Type B pancreatic cell (in vitro differentiated cells): ENCODE measurements at regions not wholly inside any gene's neighbourhood (a gene's known extent, or its start where the extent isn't known, plus 50 kb on each side); places are given as distances from the start of the nearest gene placed in this dataset.

Experiments used
- DNase-seq: peaks from one replicate; pipeline ENCODE4 v3.0.0; 2021; ENCODE audit warnings: mixed read lengths; ENCODE audit not compliant: unreplicated experiment; ENCODE audit errors: extremely low spot score
- H3K27ac Mint-ChIP-seq: 2 replicates; pipeline ENCODE4 v1.8.0; 2021; ENCODE audit warnings: mild to moderate bottlenecking, mixed read lengths
- H3K27me3 Mint-ChIP-seq: 2 replicates; pipeline ENCODE4 v1.8.0; 2021; ENCODE audit warnings: mixed read lengths
- H3K36me3 Mint-ChIP-seq: 2 replicates; pipeline ENCODE4 v1.8.0; 2021; ENCODE audit warnings: mixed read lengths
- H3K4me1 Mint-ChIP-seq: one replicate; pipeline ENCODE4 v1.8.0; 2021; ENCODE audit warnings: mixed read lengths; ENCODE audit not compliant: unreplicated experiment
- H3K4me3 Mint-ChIP-seq: 2 replicates; pipeline ENCODE4 v1.8.0; 2021; ENCODE audit warnings: mild to moderate bottlenecking, mixed read lengths
- H3K9me3 Mint-ChIP-seq: 2 replicates; pipeline ENCODE4 v1.8.0; 2021; ENCODE audit warnings: mixed read lengths
- CTCF ChIP-seq: fragments of 200-600 bp; sonication (generic); conservative IDR thresholded peaks from 2 replicates; pipeline ENCODE4 v1.5.0; 2021; ENCODE audit warnings: antibody characterized with exemption, mild to moderate bottlenecking

DNA sequence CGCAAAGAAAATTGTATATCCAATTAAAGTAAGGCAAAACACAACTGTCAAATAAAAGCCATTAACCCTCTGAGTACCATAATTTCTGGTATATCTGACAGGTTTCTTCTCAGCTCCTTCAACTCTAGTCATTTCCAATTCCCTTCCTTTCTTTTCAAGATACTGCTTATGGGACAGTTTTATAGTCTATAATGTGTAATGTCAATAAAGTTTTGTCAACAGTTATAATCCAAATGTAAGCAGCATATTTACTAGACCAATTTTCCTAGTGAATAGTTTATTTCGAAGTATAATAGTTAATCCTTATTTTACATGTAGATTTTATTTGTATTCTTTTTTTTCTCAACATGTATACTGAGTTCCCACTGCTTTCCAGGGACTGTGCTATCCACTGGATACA lies 1081.8 kb downstream of the EPHA7 start:
- no peaks in the 10 kb centered on the region for H3K36me3 Mint-ChIP-seq
- no peak for DNase-seq
- no peak overlapping the region for H3K27ac Mint-ChIP-seq
- no peaks in the 10 kb centered on the region for H3K27me3 Mint-ChIP-seq
- TF ChIP-seq CTCF: no peak
- H3K4me3 Mint-ChIP-seq: no peak overlapping the region
- H3K4me1 Mint-ChIP-seq: no peaks in the 10 kb centered on the region
- no peaks in the 10 kb centered on the region for H3K9me3 Mint-ChIP-seq

DNA sequence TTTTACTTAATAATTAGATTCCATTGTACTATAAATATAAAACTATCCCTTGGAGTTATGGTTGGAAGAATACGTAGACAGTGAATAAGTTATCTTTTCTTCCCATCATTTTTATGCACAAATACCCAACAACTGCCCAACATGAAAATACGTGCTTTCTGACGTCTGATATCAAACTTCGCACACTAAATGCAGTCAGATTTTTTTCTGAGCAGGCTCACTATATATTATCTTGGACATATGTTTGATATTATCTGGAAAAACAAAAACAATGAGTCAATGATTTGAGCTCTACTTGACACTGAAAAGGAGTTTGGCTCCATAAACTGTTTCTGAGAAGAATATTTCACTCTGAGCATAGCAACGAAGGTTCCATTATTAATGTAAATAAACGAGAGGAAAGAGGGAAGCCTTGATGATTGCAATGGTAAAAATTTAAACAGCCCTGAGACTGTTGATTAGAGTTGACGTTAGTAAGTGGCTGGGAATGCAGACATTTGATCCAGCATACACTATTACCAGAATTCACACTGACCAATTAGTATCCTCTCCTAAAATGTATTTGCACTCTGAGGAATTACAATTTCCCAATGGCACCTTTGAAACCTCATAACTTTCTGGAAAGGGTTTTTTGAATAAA lies 1090.0 kb downstream of the EPHA7 start:
- Mint-ChIP-seq H3K27me3 (no peaks in the 10 kb centered on the region), H3K27ac (no peak overlapping the region), H3K4me1 (peaks cover 4% of the 10 kb centered on the region), H3K9me3 (no peaks in the 10 kb centered on the region), H3K36me3 (no peaks in the 10 kb centered on the region), H3K4me3 (no peak overlapping the region)
- no peak for TF ChIP-seq CTCF
- DNase-seq: no peak

DNA sequence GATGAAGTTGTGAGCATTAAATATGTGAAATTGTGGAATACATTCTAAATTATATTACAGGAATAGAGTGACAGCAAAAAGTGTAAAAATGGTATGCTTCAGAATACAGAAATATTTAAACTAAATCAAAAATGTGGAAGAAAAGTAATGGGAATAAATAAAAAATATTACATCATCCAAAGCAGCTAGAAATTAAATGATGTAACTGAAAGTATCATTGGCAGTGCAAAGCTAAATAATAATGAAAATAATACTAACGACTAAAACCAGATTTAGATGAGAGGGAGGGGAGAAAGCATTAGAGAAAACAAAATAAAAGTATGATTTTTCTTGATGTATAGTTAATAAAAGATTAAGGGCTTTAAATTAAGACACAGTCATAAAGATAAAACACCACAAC lies 1104.0 kb downstream of the EPHA7 start:
- Mint-ChIP-seq H3K36me3 (no peaks in the 10 kb centered on the region), H3K9me3 (no peaks in the 10 kb centered on the region), H3K27me3 (no peaks in the 10 kb centered on the region), H3K27ac (no peak overlapping the region), H3K4me1 (no peaks in the 10 kb centered on the region), H3K4me3 (no peak overlapping the region)
- no peak for DNase-seq
- no peak for TF ChIP-seq CTCF

GRCh38 chr6:92297101-92297500 lies 1122.3 kb downstream of the EPHA7 start:
- Mint-ChIP-seq H3K9me3 (no peaks in the 10 kb centered on the region), H3K36me3 (no peaks in the 10 kb centered on the region), H3K4me3 (no peak overlapping the region), H3K27ac (no peak overlapping the region), H3K27me3 (no peaks in the 10 kb centered on the region), H3K4me1 (no peaks in the 10 kb centered on the region)
- no peak for TF ChIP-seq CTCF
- DNase-seq: no peak

- Mint-ChIP-seq H3K4me1 (no peaks in the 10 kb centered on the region), H3K4me3 (no peak overlapping the region), H3K9me3 (no peaks in the 10 kb centered on the region), H3K27me3 (no peaks in the 10 kb centered on the region), H3K36me3 (no peaks in the 10 kb centered on the region), H3K27ac (no peak overlapping the region)
- TF ChIP-seq CTCF: no peak
- no peak for DNase-seq
Measured at GRCh38 chr6:92292067-92292466, 1127.3 kb downstream of the EPHA7 start.

- Mint-ChIP-seq H3K9me3 (no peaks in the 10 kb centered on the region), H3K27me3 (no peaks in the 10 kb centered on the region), H3K4me1 (no peaks in the 10 kb centered on the region), H3K4me3 (no peak overlapping the region), H3K36me3 (no peaks in the 10 kb centered on the region), H3K27ac (no peak overlapping the region)
- no peak for DNase-seq
- no peak for TF ChIP-seq CTCF
Measured at GRCh38 chr6:92289831-92290230, 1129.5 kb downstream of the EPHA7 start.
